ENCODE measurements at regions not wholly inside any gene's neighbourhood (a gene's known extent, or its start where the extent isn't known, plus 50 kb on each side); places are given as distances from the start of the nearest gene placed in this dataset.

GRCh38 chr13:47033216-47033615 lies 136.4 kb upstream of the HTR2A start:
- intact Hi-C loops (cut with micrococcal nuclease): no loop called here
- Histone ChIP-seq H3K14ac (replicated peaks; ENCODE audit: low read depth, low read length) (peak overlapping the region; percentile 94), H4K91ac (ENCODE audit: insufficient read depth, low read depth, low read length) (peak overlapping the region; percentile 52; the same call in 1 of the 2 replicates), H3K4me2 (ENCODE audit: low read depth, low read length) (peak overlapping the region; percentile 98), H2AK9ac (replicated peaks; ENCODE audit: low read depth, low read length, poor library complexity) (no peak overlapping the region), H3K4me3 (ENCODE audit: insufficient read depth, low read depth, low read length) (peak overlapping the region; percentile 48), H3K9ac (ENCODE audit: low read depth, low read length) (no peak overlapping the region), H2BK15ac (ENCODE audit: low read depth, low read length) (peak overlapping the region; percentile 91; the same call in 2 of the 3 replicates), H3K23ac (ENCODE audit: low read depth, low read length) (peak overlapping the region; percentile 98), H4K5ac (ENCODE audit: low read depth, low read length) (no peak overlapping the region), H3K9me1 (ENCODE audit: insufficient read depth, low read length) (no peaks in the 10 kb centered on the region), H4K8ac (ENCODE audit: low read depth in 2 of 2, low read length in 2 of 2) (peak overlapping the region in 1 of 2 experiments; percentile 83; a peak in 1 of 4 replicates), H3K79me1 (ENCODE audit: low read depth in 1 of 2, low read length in 2 of 2) (no peaks in the 10 kb centered on the region), H2BK20ac (ENCODE audit: low read depth, low read length) (peak overlapping the region; percentile 99), H3K27me3 (ENCODE audit: control insufficient read depth, insufficient read depth, low read length) (no peaks in the 10 kb centered on the region), H2BK5ac (ENCODE audit: low read depth, low read length, poor library complexity, severe bottlenecking) (peak overlapping the region; percentile 70), H3K56ac (ENCODE audit: extremely low read depth, insufficient read depth, low read length) (peak overlapping the region; percentile 66; the same call in 1 of the 2 replicates), H3K36me3 (ENCODE audit: control insufficient read depth, insufficient read depth, low read length) (no peaks in the 10 kb centered on the region), H3K4me1 (ENCODE audit: control insufficient read depth, insufficient read depth, low read length) (peaks cover 1% of the 10 kb centered on the region; the same call in 1 of the 2 replicates), H3K9me3 (ENCODE audit: control insufficient read depth, insufficient read depth, low read length) (no peaks in the 10 kb centered on the region), H2AFZ (replicated peaks; ENCODE audit: low read length, poor library complexity) (peak overlapping the region; percentile 91), H4K20me1 (ENCODE audit: insufficient read depth, low read length) (no peaks in the 10 kb centered on the region), H3K18ac (ENCODE audit: low read depth, low read length) (peak overlapping the region; percentile 79; the same call in 1 of the 2 replicates), H3K4ac (ENCODE audit: low read depth, low read length) (peak overlapping the region; percentile 92), H3K27ac (ENCODE audit: insufficient read depth, low read length) (no peak overlapping the region), H2BK120ac (ENCODE audit: low read depth, low read length) (peak overlapping the region; percentile 97), H2AK5ac (ENCODE audit: low read depth, low read length) (no peak overlapping the region)
- BruUV-seq (replicated peaks): no TSS peak
- WGBS, 2 experiments (ENCODE audit: extremely low coverage in 2 of 2, insufficient read length in 1 of 2): 67% methylated on average over 1 of the region's 2 CpGs; no CpG with 5 or more reads in 1 of the 2 experiments
- TF ChIP-seq RAD21 (IDR thresholded peaks at IDR 0.05; ENCODE audit: low read length) (no peak), FOS (IDR thresholded peaks at IDR 0.05; ENCODE audit: low read depth, low read length) (peak; percentile 63; the same call in 1 of the 2 replicates), USF2 (IDR thresholded peaks at IDR 0.05; ENCODE audit: low read depth, low read length) (no peak)
- ChIA-PET CTCF (no interaction called here), POLR2A (ENCODE audit: unreplicated experiment) (no interaction called here)
- ATAC-seq (ENCODE audit: low read depth): peak; percentile 73
- in situ Hi-C loops (cut with MboI; ENCODE audit: low sequenced_read_pairs): no loop called here
- dilution Hi-C loops (cut with HindIII; ENCODE audit: low sequenced_read_pairs, unreplicated experiment): no loop called here
- DNase-seq: peak; percentile 55
